GM21447 (cell line): ENCODE measurements at regions not wholly inside any gene's neighbourhood (a gene's known extent, or its start where the extent isn't known, plus 50 kb on each side); places are given as distances from the start of the nearest gene placed in this dataset.
"Not testable (repeated sequence)": the region's sequence is repeated elsewhere in the genome, so short reads cannot be mapped to it uniquely, and the experiment has no call there.

Source experiments
- ATAC-seq: cut with Tn5 transposase; IDR thresholded peaks from one replicate; pipeline ENCODE4 v1.9.1; 2021; ENCODE audit not compliant: unreplicated experiment

DNA sequence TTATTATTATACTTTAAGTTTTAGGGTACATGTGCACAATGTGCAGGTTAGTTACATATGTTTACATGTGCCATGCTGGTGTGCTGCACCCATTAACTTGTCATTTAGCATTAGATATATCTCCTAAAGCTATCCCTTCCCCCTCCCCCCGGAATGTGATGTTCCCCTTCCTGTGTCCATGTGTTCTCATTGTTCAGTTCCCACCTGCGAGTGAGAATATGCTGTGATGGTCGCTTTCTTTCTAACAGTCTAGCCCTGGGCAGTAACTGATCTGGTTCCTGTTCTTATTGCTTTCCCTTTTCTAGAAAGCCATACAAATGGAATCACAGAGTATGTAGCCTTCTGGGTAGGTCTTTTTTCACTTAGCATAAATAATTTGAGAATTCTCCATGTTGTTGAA is 311.1 kb upstream of the CNTNAP2 start:
- not testable (repeated sequence) for ATAC-seq

DNA sequence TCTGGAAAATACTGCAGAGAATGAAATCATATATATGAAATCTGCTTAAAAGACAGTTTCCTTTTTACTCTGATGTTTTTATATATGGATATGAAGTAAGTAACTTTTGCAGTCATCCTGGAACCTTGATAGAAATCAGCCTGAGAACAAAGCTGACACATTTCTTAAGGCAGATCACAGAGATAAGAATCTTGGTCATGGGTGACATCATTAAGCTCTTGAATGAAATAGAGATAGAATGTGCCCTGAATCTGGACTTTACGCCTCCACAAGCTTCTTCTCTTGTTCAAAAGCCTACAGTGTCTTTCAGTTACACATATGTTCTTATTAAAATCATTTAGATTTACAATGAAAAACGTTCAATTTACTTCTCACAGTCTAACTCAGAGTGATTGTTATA is 319.1 kb upstream of the CNTNAP2 start:
- no peak for ATAC-seq

DNA sequence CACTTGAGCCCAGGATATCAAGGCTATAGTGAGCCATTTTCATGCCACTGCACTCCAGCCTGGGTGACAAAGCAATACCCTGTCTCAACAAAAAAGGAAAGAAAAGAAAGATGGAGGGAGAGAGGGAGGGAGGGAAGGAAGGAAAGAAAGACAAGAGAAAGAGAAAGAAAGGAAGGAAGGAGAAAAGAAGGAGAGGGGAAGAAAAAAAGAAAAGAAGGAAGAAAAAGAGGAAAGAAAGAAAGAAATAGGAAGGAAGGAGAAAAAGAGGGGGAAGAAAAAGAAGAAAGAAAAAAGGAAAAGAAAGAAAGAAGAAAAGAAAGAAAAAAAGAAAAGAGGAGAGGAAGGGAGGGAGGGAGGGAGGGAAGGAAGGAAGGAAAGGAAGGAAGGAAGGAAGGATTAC is 321.5 kb upstream of the CNTNAP2 start:
- no peak for ATAC-seq

DNA sequence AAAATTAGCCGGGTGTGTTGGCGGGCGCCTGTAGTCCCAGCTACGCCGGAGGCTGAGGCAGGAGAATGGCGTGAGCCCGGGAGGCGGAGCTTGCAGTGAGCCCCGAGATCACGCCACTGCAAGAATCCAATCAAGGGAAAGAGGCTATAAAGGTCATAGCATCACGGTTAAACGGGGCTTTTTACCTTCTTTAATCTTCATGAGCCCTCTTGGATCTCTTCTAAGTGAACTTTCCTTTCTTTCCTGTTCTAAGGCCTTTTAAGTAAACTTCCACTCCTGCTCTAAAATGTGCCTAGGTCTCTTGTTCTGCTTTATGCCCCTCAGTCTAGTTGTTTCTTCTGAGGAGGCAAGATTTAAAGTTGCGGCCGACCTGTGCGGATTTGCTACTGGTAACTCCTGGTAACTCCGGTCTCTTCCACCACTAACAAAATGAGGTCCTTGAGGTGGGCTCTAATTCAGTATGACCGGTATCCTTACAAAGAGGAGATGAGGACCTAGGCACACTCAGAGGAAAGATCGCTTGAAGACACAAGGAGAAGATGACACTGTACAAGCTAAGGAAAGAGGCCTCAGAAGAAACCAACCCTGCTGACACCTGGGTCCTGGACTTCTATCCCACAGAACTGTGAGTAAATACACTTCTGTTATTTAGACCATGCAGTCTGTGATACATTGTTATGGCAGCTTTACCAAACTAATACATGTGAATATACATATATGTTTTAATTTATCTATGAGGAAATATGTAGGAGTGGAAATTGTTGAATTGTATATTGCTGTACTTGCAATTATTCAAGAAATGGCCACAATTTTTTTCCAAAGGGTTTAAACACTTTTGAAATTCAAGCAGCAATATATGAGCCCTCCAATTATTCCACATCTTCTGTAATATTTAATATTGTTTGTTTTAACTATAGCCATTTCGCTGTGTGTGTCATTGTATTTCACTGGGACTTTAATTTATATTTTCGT is 331.5 kb upstream of the CNTNAP2 start:
- ATAC-seq, result no peak

DNA sequence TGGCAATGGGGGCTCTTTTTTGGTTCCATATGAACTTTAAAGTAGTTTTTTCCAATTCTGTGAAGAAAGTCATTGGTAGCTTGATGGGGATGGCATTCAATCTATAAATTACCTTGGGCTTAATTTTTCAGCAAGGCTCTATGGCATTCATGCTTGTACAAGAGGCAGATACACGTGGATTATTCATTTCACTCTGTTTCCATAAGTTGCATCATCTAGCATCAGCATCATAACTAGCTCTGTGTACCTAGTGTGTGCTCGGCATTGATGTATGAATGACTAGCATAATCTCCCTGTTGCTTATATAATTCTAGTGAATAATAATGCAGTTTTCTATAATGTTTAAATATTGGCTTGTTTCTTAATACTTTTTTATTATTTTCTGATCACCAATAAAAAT is 335.2 kb upstream of the CNTNAP2 start:
- not testable (repeated sequence) for ATAC-seq

DNA sequence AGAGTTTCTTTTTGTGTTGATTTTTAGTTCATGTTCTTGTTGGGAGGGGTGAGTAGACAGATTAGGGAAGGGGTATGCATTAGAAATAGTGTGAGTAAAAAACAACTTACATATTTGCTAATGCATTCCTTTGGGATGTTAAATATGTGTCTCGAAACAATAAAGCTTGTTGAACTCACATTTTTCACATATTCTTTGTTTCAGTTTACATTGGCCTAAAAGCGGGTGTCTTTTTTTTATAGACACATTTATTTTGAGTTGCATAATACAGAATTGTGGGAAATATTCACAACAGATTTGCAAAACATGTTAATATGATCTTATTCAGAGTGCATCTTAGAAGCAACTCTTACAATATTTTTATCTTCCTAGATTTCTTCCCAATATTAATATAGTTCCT is 337.5 kb upstream of the CNTNAP2 start:
- no peak for ATAC-seq

DNA sequence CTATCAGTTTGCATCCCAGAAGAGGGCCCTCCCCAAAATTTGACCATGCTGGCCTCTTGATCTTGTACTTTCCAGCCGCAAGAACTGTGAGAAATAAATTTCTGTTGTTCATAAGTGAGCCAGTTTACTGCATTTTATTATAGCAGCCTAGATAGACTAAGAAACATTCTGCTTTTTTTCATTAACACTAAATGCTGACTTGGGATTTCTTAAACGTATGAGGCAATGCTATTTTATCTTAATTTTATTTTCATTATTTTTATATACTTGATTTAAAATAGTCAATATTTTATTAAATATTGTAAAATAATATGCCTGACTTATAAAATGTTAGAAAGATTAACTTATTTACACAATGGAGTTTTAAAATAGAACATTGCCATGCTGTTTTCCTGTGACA is 341.8 kb upstream of the CNTNAP2 start:
- no peak for ATAC-seq

DNA sequence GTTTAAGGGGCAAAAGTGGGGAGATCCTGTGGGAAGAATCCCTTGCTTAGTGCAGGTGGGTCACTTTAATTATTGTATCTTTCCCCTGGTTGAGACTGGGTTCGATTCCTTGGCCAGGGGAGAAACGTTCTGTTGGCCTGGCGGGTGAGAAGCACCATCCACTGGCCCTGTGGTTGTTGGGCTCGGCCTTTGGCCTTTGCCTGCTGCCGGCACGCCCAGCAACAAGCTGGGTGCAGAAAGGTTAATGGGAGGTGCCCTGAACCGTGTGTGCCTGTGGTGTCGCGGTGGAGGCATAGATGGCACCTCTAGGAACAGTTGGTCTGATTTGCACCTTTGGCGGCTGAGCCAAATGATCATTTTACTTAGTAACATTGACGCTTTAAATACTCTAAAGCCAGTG is 363.6 kb upstream of the CNTNAP2 start:
- ATAC-seq, result no peak

DNA sequence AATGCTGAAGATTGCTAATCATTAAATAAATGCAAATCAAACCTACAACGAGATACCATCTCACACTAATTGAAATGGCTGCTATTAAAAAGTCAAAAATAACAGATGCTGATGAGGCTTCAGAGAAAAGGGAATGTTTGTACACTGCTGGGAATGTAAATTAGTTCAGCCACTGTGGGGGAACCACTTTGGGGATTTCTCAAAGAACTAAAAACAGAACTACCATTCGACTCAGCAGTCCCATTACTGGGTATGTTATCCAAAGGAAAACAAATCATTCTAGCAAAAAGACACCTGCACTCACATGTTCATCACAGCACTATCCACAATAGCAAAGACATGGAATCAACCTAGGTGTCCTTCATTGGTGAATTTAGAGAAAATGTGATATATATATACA is 379.0 kb upstream of the CNTNAP2 start:
- ATAC-seq, result no peak

DNA sequence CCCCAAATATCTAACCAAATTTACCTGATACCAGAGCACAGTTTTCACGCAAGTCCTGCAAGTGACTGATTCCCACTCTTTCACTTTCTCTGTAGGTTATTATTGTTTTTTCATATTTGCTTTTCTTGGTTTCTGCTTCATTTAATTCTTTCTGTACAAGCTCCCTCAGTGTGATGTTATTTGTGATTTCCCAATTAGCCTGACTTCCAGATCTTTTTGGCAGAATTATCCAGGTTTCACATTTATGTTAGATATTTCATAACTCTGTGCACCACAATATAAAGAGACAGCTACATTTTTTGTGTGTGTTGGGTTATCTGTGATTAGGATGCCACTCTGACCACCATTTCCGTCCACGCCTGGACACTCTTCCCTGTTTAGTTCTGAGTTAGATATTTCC is 381.5 kb upstream of the CNTNAP2 start:
- no peak for ATAC-seq

DNA sequence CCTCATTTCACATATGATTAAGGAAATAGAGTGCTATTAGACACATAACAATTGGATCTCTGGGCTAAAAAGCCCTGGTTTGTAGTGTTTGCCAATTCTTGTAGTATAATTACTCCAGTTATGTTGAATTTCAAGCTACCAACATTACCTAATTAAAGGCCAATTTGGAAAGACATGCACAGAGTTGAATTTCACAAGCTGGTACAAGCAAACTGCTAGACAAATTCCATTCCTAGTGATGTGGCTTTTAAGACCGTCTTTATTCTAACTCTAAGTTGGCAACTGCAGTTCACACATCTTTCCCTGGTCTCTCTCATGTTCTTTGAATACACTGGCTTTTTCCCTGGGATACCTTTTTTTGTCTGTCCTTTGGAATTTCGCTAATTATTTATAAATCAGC is 384.1 kb upstream of the CNTNAP2 start:
- no peak for ATAC-seq

DNA sequence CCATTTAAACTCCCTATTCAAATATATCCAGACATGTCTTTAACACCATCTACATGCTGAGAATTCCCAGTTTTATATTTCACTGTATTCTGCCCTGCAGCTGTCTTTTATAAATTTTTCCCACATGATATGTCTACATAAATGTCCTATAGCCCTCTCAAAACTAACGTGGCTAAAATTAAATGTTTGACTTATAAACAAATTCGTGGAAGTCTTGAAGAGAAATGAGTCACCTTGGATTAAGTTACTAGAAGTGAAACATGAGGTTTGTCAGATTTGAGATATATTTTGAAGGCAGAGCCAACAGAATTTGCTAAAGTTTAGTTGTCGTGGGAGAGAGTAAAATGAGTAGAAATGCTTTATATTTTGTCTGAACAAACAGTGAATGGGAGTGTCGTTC is 386.9 kb upstream of the CNTNAP2 start:
- ATAC-seq, result no peak

DNA sequence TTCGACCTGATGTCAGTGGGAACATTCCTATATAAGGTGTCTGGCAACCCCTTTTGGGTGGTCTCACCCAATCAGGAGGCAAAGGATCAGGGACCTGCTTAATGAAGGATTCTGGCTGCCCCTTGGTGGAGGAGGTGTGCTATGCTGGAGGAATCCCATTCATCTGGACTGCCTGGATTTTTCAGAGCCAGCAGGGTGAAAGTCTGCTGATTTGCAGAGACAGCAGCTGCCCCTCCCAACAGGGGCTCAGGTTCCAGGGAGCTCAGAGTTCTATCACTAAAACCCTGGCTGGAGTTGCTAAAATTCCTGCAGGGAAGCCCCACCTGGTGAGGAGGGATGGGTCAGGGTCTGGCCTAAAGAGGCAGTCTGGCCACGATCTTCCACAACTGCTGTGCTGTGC is 398.5 kb upstream of the CNTNAP2 start:
- ATAC-seq, result no peak

DNA sequence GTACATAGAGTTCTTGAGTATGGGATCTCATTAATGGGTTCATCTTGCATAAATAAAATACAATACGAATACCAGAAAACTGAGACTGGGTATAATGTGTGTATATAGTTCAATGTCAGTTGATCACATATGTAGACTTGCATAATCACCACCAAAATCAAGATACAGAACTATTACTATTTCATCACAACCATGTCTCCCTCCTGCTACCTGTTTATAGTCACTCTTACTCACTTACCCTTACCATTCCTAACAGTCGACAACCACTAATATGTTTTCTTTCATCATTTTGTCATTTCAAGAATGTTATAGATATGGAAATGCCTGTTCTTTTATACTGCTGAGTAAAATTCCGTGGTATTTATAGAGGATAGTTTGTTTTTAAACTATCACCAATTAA is 416.1 kb upstream of the CNTNAP2 start:
- ATAC-seq, result no peak

DNA sequence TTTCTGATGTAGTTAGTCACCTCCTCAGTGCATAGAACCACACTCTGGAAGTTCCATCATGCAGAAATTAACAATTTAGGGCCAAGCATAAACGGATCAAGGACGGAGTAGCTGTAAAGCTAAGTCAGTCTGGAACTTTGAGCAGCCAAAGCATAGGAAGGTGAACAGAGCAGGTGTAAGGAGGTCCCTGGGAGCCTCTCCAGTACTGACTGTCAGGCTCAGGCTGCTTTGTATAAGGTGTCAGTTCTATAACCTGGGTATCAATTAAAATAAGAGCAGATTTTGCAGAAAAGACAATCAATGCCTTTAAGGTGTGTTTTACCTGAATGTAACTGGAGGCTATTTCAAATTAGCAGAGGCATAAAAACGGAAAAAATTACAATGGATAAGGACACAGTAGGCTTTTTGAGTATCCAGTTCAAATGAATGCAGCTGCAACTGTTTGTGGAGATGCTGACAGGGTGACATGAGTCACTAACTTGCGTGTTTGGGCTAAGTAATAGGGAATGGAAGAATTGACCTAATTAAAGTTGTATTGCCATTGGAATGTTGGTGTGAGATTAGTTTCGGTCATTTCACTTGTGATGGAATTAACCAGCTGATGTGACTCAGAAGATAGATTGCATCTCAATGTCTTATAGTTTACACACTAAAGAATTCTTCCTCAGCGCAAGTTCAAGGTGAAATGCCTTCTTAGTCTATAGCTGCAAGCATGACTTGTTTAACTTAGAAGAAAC is 417.9 kb upstream of the CNTNAP2 start:
- no peak for ATAC-seq

DNA sequence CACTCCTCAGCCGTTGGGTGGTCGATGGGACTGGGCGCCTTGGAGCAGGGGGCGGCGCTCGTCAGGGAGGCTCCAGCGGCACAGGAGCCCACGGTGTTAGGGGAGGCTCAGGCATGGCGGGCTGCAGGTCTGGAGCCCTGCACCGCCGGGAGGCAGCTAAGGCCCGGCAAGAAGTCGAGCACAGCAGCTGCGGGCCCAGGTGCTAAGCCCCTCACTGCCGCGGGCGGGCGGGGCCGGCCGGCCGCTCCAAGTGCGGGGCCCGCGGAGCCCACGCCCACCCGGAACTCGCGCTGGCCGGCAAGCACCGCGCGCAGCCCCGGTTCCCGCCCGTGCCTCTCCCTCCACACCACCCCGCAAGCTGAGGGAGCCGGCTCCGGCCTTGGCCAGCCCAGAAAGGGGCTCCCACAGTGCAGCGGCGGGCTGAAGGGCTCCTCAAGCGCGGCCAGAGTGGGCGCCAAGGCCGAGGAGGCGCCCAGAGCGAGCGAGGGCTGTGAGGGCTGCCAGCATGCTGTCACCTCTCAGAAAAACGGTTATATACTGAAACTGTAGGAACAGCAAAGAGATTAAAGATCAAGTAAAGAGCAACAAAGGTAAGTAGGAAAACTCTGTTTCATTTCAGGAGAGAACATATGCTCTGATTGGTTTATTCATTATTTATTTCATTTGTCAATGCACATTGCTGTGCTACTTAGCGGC is 419.0 kb upstream of the CNTNAP2 start:
- ATAC-seq, result not testable (repeated sequence)

DNA sequence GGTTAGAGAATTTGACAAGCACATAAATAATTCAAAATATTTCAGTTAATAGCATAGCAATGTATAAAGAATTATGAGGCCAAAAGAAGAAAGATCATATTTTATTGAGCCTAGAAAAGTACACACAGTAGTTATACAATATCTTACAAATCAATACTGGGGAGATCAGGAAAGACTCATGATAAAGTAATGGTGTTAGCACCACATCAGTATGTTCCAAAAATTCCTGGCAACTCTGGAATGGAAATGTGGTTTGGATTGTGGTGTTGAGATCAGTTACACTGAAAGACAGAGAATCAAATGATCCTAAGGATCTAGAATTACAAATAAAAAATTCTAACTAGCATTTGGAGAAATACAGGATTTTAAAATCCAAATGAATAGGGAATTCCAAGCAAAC is 420.5 kb upstream of the CNTNAP2 start:
- ATAC-seq, result no peak

DNA sequence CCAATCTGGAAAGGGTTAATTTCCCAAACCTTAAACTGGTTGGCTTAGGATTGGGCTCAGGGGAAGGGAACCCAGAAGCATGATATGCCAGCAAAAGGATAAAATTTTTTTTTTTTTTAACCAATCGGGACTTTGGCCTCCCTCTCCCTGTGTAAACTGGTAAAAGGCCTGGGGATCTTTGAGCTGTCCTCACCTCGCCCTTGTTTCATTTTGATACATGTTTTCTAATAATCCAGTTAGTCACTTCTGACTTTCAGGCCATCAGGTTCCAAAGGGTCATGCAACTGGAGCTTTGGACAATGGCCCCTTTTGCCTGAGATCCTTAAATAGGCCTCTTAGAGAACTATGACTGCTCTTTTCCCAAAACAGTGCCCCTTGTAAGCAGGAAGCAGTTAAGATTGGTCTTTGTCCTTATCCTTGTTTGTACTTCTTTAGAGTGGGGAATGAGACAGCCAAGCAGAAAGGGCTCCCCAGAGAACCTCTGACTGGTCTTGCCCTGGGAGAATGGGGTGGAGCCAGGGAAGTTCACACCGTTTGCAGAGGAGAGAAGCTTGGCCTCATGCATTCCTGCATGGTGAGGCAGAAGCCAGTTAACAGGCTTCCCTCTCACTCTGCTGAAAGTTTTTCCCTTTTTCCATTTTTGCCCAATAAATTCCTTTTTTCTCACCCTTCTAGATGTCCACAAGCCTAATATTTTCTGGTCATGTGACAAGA is 424.2 kb upstream of the CNTNAP2 start:
- no peak for ATAC-seq

DNA sequence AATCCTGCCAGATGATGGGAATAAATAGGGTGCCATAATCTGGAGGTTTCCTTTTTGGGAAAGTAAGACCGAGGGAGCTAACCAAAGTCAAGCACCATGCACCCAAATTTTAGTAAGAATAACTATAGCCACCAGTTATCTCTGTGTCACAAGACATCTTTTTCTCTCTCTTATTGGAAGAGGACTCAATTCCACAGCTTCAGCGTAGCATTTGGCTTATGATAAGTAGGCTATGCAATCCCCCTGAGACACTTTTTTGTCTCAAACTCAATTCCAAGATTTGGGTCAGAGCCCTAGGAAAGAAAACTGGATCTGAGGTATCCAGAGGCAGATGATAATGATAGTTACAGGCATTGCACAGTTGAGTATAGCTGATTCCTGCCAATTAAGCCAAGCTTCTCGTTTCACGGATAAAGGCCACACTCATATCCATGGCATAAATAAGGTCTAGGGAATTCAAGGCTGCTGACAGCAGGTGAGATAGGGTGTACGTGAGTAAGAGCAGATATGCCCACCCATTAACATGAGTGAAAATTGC is 425.2 kb upstream of the CNTNAP2 start:
- ATAC-seq, result no peak

DNA sequence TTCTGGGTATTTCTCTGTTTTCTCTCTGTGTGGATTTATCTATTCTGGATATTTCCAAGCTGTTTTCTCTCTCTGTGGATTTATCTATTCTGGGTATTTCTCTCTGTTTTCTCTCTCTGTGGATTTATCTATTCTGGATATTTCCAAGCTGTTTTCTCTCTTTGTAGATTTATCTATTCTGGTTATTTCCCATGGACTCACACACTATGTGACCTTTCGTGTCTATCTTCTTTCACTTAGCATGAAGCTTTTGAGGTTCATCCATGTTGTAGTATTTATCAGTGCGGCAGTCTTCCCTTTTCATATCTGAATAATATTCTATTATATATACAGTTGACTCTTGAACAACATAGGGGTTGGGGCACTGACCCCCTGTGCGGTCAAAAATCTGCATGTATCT is 435.0 kb upstream of the CNTNAP2 start:
- ATAC-seq, result no peak

DNA sequence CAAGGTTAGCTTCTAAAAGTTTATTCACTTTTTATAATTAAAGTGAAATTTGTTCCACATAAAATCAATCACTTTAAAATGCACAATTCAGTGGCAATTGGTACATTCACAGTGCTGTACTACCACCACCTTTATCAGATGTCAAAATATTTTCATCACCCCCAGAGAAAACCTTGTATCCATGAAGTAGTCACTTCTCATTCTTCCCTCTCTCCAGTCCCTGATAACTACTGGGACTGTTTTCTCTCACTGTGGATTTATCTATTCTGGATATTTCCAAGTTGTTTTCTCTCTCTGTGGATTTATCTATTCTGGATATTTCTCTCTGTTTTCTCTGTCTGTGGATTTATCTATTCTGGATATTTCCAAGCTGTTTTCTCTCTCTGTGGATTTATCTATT is 435.4 kb upstream of the CNTNAP2 start:
- ATAC-seq, result no peak
